HG03097 (cell line): ENCODE measurements at regions not wholly inside any gene's neighbourhood (a gene's known extent, or its start where the extent isn't known, plus 50 kb on each side); places are given as distances from the start of the nearest gene placed in this dataset.

Experiments
- ATAC-seq: cut with Tn5 transposase; IDR thresholded peaks from one replicate; pipeline ENCODE4 v1.9.1; 2021; ENCODE audit not compliant: unreplicated experiment, low FRiP score

DNA sequence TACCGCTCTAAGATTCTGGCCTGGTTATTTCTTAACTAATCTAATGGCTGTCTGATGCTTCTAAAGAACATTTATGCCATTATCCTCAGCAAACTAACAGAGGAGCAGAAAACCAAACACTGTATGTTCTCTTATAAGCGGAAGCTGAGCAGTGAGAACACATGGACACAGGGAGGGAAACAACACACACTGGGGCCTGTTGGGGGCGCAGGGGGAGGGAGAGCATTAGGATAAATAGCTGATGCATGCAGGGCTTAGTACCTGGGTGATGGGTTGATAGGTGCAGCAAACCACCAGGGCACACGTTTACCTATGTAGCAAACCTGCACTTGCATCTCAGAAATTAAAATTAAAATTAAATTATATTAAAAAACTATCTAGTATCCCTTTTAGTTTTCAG, 853.5 kb downstream of the GATA3 start:
- no peak for ATAC-seq

DNA sequence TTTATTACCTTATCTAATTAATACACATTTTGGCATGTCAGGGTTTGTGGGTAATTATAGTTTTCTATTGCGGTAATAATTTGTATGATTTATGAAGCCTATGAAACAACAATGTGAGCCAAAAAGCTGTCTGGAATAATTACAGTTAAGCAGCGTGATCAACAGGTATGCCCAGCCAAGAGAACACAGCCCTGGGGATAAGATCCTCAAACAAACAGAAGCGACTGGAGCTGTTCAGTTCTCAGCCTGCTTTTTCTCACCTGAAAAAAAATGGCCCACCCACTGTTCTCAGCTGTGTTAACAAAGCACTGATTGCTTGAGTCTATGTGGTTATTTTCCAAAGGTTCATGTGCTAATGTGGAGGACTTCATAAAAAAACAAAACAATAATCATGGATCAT, 855.8 kb downstream of the GATA3 start:
- ATAC-seq, result no peak

GRCh38 chr10:8911032-8911431, 856.5 kb downstream of the GATA3 start:
- no peak for ATAC-seq

DNA sequence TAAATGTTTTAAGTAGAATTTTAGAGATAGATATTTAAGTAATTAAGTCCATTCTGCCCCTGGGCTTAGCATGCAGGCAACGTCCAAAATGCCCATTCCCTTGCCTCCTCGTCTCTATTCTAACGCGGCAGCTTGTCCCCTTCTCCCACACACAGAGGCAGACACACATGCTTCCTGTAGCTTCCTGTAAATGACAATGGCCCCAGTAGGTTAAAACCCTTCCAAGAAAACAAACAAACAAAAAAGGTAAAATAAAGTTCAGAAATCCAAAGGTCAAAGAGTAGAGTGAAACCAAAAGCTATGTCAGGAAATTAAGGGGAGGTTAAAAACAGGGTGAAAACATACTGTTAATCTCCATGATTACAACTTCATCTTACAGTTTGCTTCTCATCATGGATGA, 857.6 kb downstream of the GATA3 start:
- ATAC-seq, result no peak

- no peak for ATAC-seq
Measured at GRCh38 chr10:8913720-8914119, 859.2 kb downstream of the GATA3 start.

DNA sequence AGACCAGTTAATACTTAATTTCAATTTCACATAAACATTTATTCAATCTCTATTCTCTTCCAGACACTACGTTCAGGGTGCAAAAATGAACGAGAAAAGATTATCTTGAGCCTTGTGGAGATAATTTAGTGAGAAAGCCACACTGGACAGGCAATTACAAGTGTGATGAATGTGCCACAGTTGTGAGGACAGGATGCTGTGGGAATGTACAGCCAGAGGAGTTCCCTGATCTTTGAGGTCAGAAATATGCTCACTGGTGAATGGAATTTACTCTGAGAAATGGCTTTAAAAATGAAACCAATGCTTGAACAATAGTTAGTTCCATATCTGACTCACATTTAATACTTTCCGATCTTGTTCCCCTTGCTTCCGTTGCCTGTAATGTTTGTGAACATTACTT, 864.8 kb downstream of the GATA3 start:
- ATAC-seq, result no peak

- no peak for ATAC-seq
Measured at GRCh38 chr10:8921568-8921967, 867.1 kb downstream of the GATA3 start.

GRCh38 chr10:8923096-8923495, 868.6 kb downstream of the GATA3 start:
- ATAC-seq, result no peak

- ATAC-seq, result no peak
Measured at GRCh38 chr10:8927705-8928104, 873.2 kb downstream of the GATA3 start.

DNA sequence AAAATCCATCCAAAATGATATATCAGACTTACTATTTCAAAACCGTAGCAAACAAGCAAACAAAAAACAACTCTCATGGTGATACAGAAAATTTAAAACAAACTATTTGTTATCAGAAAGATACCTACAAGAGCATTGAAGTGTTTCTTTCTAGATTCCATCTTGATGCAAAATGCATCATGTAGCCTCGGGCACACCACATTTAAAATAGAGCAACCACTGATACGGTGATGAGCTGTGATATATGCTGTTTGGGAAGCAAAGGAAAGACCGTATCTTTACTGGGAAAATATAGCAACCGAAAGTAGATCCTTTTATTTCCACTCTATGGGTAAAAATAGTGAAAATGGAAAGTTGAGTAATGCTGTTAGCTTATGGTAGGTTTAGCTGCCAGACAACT, 892.0 kb downstream of the GATA3 start:
- ATAC-seq, result no peak

DNA sequence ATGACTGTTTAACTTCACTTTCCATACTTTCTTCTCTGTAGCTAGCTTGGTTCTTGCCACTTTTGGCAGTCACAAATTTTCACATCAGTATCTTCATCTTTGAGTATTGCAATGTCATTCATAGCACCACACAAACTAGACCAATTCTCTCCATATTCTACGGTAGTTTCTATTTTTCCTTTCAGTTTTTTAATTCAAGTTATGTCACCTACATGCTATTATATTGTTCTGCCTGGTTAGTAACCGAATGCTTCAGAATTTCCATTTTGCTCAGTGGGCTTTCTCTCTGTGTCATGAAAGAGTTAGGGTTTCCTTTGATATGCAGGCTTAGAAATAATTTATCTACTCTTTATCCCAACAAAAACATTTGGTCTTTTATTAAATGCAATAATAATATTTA, 896.5 kb downstream of the GATA3 start:
- ATAC-seq, result no peak

GRCh38 chr10:8951440-8952089, 897.1 kb downstream of the GATA3 start:
- ATAC-seq, result no peak

DNA sequence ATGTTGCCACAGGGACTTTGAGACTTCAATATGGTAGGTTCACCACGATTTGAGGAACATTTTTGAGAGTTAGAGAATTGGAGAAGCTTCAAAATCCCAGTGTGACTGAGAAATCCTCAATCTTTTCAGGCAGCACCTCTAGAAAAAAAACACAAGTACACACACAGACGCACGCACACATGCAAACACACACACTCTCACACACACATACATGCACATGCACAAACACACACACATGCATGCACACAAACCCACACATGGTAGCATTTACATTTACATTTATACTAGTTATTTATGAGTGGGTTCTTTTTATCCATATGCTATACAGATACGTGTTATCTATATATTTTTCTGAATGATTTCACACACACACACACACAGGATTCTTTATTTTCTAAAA, 901.9 kb downstream of the GATA3 start:
- no peak for ATAC-seq

GRCh38 chr10:8962249-8962648, 907.8 kb downstream of the GATA3 start:
- no peak for ATAC-seq

DNA sequence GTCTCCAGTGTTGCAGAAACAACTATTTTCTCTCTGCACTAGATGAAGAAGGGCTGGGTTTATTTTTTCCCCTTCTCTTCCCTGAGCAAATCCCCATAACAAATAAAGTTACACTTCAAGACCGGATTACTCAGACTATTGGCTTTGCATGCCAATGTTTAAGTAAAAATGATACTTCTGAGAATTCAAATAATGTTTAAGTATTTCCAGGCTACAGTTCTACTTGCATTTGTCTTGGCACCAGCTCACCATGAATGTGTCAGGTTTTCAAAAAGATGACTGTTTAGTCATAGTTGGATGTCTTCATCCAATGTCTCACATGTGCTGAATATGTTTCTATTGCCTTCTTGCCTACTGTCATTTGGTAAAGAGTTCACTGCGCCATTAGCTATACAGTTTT, 912.6 kb downstream of the GATA3 start:
- ATAC-seq, result no peak

DNA sequence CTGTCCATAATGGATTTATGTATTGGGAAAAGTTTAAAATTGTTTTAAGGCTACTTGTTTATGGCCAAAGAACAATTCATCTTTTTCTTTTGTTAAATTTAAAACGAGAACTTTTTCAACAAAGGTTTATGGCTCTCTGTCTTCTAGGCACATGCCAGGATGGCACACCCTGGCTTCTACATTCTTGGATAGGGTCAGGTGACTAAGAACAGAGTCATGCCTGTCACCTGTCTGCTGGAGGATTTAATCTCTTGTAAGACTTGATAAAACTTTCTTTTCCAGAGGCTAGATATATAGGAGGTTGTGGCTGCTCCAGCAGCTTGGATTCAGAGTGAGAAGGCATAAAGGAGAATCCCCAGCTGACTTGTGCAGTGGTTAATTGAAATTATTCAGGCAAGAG, 915.4 kb downstream of the GATA3 start:
- no peak for ATAC-seq

- no peak for ATAC-seq
Measured at GRCh38 chr10:8975535-8975934, 921.0 kb downstream of the GATA3 start.

GRCh38 chr10:8978100-8978499, 923.6 kb downstream of the GATA3 start:
- no peak for ATAC-seq

- ATAC-seq, result no peak
Measured at GRCh38 chr10:8979976-8980375, 925.5 kb downstream of the GATA3 start.

GRCh38 chr10:8981277-8981676, 926.8 kb downstream of the GATA3 start:
- no peak for ATAC-seq

GRCh38 chr10:8985651-8986050, 931.2 kb downstream of the GATA3 start:
- no peak for ATAC-seq

GRCh38 chr10:8986975-8987374, 932.5 kb downstream of the GATA3 start:
- ATAC-seq, result no peak

DNA sequence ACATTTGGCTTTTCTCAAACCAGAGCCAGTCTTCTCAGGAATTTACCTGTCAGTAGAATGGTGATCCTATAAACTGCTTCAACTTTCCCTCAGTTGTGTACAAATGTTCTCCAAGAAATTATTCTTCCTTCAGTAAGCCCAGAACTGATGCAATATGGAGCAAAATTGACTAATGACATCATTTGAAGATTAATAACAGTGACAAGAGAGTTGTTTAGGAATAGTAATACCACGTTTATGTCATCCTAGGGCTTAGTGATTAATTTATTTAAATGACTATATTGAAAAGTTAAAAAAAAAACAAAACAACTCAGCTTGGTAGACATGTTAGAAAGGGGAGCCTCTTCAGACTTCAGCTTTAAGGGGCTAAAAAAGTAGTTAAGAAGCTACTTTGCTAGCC, 933.2 kb downstream of the GATA3 start:
- no peak for ATAC-seq
